Muscle layer of duodenum (tissue), 2 donors: ENCODE measurements at regions not wholly inside any gene's neighbourhood (a gene's known extent, or its start where the extent isn't known, plus 50 kb on each side); places are given as distances from the start of the nearest gene placed in this dataset.
"Not testable (repeated sequence)": the region's sequence is repeated elsewhere in the genome, so short reads cannot be mapped to it uniquely, and the experiment has no call there.

ENCODE experiments used
- H3K27ac ChIP-seq: one replicate; pipeline ENCODE4 v1.7.0; 2013; ENCODE audit warnings: mild to moderate bottlenecking, low read length
- H3K27me3 ChIP-seq: one replicate; pipeline ENCODE4 v1.7.0; 2013; ENCODE audit warnings: low read depth, mild to moderate bottlenecking, control low read depth, low read length
- H3K36me3 ChIP-seq, 2 donors: one replicate each; pipeline ENCODE4 v1.7.0; 2013; ENCODE audit warnings: low read length in 2 of 2, control low read depth in 1 of 2, mild to moderate bottlenecking in 1 of 2; ENCODE audit not compliant: insufficient read depth in 2 of 2, control insufficient read depth in 1 of 2
- H3K4me1 ChIP-seq, 2 donors: one replicate each; pipeline ENCODE4 v1.7.0; 2013; ENCODE audit warnings: low read length in 2 of 2, mild to moderate bottlenecking in 2 of 2, control low read depth in 1 of 2, moderate library complexity in 1 of 2; ENCODE audit not compliant: insufficient read depth in 2 of 2, control insufficient read depth in 1 of 2
- H3K4me3 ChIP-seq, 2 donors: one replicate each; pipeline ENCODE4 v1.7.0; 2013; ENCODE audit warnings: low read length in 2 of 2, low read depth in 1 of 2, mild to moderate bottlenecking in 1 of 2
- H3K9me3 ChIP-seq, 2 donors: one replicate each; pipeline ENCODE4 v1.7.0; 2013; ENCODE audit warnings: low read length in 2 of 2, control low read depth in 1 of 2, mild to moderate bottlenecking in 1 of 2; ENCODE audit not compliant: control insufficient read depth in 1 of 2
- donor health status: healthy.

- no peaks in the 10 kb centered on the region for H3K9me3 ChIP-seq
- H3K4me1 ChIP-seq = peaks cover 0 to 3% of the 10 kb centered on the region in 2 donors
- no peak overlapping the region for H3K4me3 ChIP-seq
- no peak overlapping the region for H3K27ac ChIP-seq
- H3K36me3 ChIP-seq = no peaks in the 10 kb centered on the region
- H3K27me3 ChIP-seq = no peaks in the 10 kb centered on the region
Measured at GRCh38 chr13:80877209-80877943, 536.5 kb upstream of the SPRY2 start.

GRCh38 chr13:80873589-80873988 lies 532.7 kb upstream of the SPRY2 start:
- H3K36me3 ChIP-seq = no peaks in the 10 kb centered on the region
- H3K9me3 ChIP-seq = no peaks in the 10 kb centered on the region
- no peaks in the 10 kb centered on the region for H3K27me3 ChIP-seq

DNA sequence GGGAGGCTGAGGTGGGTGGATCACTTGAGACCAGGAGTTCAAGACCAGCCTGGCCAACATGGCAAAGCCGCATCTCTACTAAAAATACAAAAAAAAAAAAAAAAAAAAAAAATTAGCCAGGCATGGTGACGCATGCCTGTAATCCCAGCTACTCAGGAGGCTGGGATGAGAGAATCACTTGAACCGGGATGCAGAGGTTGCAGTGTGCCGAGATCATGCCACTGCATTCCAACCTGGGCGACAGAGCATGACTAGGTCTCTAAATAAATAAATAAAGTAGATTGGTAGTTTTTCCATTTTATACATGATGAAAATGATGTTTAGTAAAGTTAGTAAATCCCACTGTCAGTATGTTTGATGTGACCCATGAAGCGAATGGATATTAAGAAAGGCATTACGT lies 531.0 kb upstream of the SPRY2 start:
- H3K27ac ChIP-seq, H3K4me3 ChIP-seq, H3K27me3 ChIP-seq, H3K9me3 ChIP-seq, H3K4me1 ChIP-seq, H3K36me3 ChIP-seq: not testable (repeated sequence)

More at GRCh38 chr13:80873589-80873988, 532.7 kb upstream of the SPRY2 start:
- no peak overlapping the region for H3K27ac ChIP-seq
- H3K4me1 ChIP-seq = no peaks in the 10 kb centered on the region
- H3K4me3 ChIP-seq = no peak overlapping the region

- no peaks in the 10 kb centered on the region for H3K4me1 ChIP-seq
Measured at GRCh38 chr13:80871481-80871880, 530.6 kb upstream of the SPRY2 start.

GRCh38 chr13:80870186-80870585 lies 529.3 kb upstream of the SPRY2 start:
- H3K27ac ChIP-seq = no peak overlapping the region

More at GRCh38 chr13:80871481-80871880, 530.6 kb upstream of the SPRY2 start:
- Histone ChIP-seq H3K9me3 (no peaks in the 10 kb centered on the region), H3K27ac (no peak overlapping the region), H3K27me3 (no peaks in the 10 kb centered on the region), H3K36me3 (no peaks in the 10 kb centered on the region), H3K4me3 (no peak overlapping the region)

DNA sequence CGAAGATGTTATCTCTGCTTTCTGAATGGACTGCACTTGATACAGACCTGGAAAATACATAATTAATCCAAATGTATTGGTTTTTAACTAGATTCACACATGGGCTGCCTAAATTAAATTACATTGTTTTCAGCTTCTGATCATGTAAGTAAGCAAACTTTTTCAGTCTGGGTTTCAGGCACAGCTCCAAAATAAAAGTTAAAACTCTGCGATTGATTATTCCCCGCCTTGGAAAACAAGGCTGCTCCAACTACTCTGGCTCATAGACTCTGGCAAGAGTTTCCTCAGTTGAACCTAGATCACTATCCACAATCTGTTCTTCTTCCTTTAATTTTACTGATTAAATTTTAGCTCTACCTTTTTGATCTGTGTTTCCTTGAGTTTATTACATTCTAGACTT lies 526.0 kb upstream of the SPRY2 start:
- H3K36me3 ChIP-seq = no peaks in the 10 kb centered on the region
- no peak overlapping the region for H3K27ac ChIP-seq
- no peaks in the 10 kb centered on the region for H3K27me3 ChIP-seq
- H3K9me3 ChIP-seq = no peaks in the 10 kb centered on the region
- no peak overlapping the region for H3K4me3 ChIP-seq
- no peaks in the 10 kb centered on the region for H3K4me1 ChIP-seq

More at GRCh38 chr13:80870186-80870585, 529.3 kb upstream of the SPRY2 start:
- no peaks in the 10 kb centered on the region for H3K27me3 ChIP-seq
- no peaks in the 10 kb centered on the region for H3K4me1 ChIP-seq
- H3K9me3 ChIP-seq = no peaks in the 10 kb centered on the region
- H3K4me3 ChIP-seq = no peak overlapping the region
- H3K36me3 ChIP-seq = no peaks in the 10 kb centered on the region

DNA sequence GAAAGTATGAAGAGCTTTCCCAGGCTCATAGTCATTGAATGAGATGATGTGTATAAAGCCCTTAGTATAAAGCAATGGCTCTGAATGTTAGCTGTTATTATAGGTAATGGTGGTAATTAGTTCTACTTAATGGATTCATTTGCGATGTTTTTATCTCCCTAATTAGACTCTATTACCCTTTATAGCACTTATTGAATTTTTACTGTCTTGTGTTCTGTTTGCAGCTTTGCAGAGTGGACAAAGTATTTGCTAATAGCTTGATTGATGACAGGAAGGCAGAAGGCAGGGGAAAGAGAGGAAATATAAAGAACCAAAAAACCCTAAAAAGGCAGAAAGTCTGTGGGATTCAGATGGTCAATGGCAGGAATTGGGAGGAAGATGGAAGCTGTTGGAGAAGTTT lies 524.4 kb upstream of the SPRY2 start:
- Histone ChIP-seq H3K27ac (no peak overlapping the region), H3K9me3 (no peaks in the 10 kb centered on the region), H3K27me3 (no peaks in the 10 kb centered on the region), H3K36me3 (no peaks in the 10 kb centered on the region), H3K4me1 (no peaks in the 10 kb centered on the region), H3K4me3 (no peak overlapping the region)

DNA sequence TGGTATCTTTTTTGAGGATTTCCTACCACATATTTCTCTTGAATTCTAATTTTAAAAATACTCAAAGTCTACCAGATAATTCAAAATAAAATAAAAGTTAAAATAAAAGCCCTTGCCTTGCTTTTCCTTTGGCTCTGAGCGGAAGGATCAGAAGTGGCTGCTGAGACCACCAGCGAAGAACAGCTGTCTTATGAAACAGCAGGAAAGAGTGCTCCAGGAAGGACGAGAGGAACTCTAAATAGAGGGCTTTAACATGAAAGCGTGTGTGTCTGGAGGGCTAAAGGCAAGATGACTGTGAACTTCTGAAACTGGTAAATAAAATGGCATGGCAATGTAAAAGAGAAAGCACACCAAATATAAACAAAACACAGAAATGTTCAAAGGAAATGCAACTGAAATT lies 521.5 kb upstream of the SPRY2 start:
- Histone ChIP-seq H3K4me3 (no peak overlapping the region), H3K36me3 (no peaks in the 10 kb centered on the region), H3K4me1 (no peaks in the 10 kb centered on the region), H3K27me3 (no peaks in the 10 kb centered on the region), H3K9me3 (no peaks in the 10 kb centered on the region), H3K27ac (no peak overlapping the region)

DNA sequence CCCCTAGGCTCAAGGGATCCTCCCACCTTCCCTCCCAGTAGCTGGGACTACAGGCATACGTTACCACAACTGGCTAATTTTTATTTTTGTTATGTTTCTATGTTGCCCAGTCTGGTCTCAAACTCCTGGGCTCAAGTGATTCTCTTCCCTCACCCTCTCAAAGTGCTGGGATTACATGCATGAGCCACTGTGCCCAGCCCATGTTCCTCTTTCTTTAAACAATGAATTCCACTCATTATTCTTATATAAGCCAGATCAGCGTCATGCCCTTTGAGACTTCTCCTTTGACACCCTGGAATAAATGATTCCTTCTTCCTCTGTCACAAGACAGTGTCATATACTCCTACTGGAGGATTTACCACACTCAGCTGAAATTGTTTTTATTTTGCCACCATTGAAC lies 519.9 kb upstream of the SPRY2 start:
- Histone ChIP-seq H3K4me3 (no peak overlapping the region), H3K27me3 (no peaks in the 10 kb centered on the region), H3K4me1 (no peaks in the 10 kb centered on the region), H3K36me3 (no peaks in the 10 kb centered on the region), H3K9me3 (no peaks in the 10 kb centered on the region), H3K27ac (no peak overlapping the region)

GRCh38 chr13:80858131-80858530 lies 517.2 kb upstream of the SPRY2 start:
- Histone ChIP-seq H3K9me3 (no peaks in the 10 kb centered on the region), H3K4me3 (no peak overlapping the region), H3K27ac (no peak overlapping the region), H3K4me1 (no peaks in the 10 kb centered on the region), H3K36me3 (no peaks in the 10 kb centered on the region), H3K27me3 (no peaks in the 10 kb centered on the region)

- Histone ChIP-seq H3K27ac (no peak overlapping the region), H3K36me3 (no peaks in the 10 kb centered on the region), H3K9me3 (no peaks in the 10 kb centered on the region)
Measured at GRCh38 chr13:80857321-80857720, 516.4 kb upstream of the SPRY2 start.

DNA sequence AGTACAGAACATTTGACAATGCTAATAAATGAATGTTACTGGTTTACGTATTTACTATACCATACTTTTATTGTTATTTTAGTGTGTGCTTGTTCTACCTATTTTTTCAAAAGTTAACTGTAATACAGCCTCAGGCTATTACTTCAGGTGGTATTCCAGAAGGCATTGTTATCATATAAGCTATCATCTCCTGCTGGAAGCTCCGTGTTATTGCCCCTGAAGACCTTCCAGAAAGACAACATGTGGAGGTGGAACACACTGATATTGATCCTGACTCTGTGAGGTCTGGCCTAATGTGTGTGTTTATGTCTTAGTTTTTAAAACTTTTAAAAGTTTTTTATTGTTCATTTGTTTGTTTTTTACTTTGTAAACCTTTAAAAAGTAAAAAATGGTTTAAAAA lies 509.8 kb upstream of the SPRY2 start:
- H3K4me3 ChIP-seq = no peak overlapping the region
- H3K27me3 ChIP-seq = no peaks in the 10 kb centered on the region
- no peaks in the 10 kb centered on the region for H3K4me1 ChIP-seq
- H3K27ac ChIP-seq = no peak overlapping the region
- no peaks in the 10 kb centered on the region for H3K9me3 ChIP-seq
- H3K36me3 ChIP-seq = no peaks in the 10 kb centered on the region

More at GRCh38 chr13:80857321-80857720, 516.4 kb upstream of the SPRY2 start:
- no peak overlapping the region for H3K4me3 ChIP-seq
- H3K27me3 ChIP-seq = no peaks in the 10 kb centered on the region
- no peaks in the 10 kb centered on the region for H3K4me1 ChIP-seq
